Erythroblast (primary cell): ENCODE measurements at regions not wholly inside any gene's neighbourhood (a gene's known extent, or its start where the extent isn't known, plus 50 kb on each side); places are given as distances from the start of the nearest gene placed in this dataset.

Experiments used
- GATA1 ChIP-seq: IDR thresholded peaks from 2 replicates; pipeline ENCODE4 v1.6.1; 2011; ENCODE audit warnings: low read depth, mild to moderate bottlenecking, control low read depth, low read length, moderate library complexity
- POLR2A ChIP-seq: IDR thresholded peaks from 2 replicates; pipeline ENCODE4 v1.6.1; 2011; ENCODE audit warnings: mild to moderate bottlenecking, low read length

GRCh38 chr15:88401996-88402656, 65.1 kb downstream of the MRPL46 start:
- no peak for TF ChIP-seq POLR2A
- no peak for TF ChIP-seq GATA1
